B cell (primary cell): ENCODE measurements at regions not wholly inside any gene's neighbourhood (a gene's known extent, or its start where the extent isn't known, plus 50 kb on each side); places are given as distances from the start of the nearest gene placed in this dataset.

Experiments used
- ATAC-seq: fragments of 200-7000 bp; cut with Tn5 transposase; one replicate; pipeline ENCODE4 v1.10.0; 2021; ENCODE audit warnings: low read depth, mild to moderate bottlenecking, moderate number of reproducible peaks, moderate library complexity
- CTCF ChIA-PET: fragments of 350-600 bp; sonication (Branson Sonifier 250); formaldehyde crosslinking; loops from one replicate; lab custom pipeline; 2021; ENCODE audit warnings: antibody characterized with exemption, inconsistent platforms; lab: Charles Lee
- POLR2A ChIA-PET: fragments of 350-600 bp; sonication (Branson Sonifier 250); formaldehyde crosslinking; loops from one replicate; lab custom pipeline; 2021; ENCODE audit warnings: antibody characterized with exemption; lab: Charles Lee
- DNase-seq: peaks from one replicate; pipeline ENCODE4 v3.0.0; 2013
- H2AFZ ChIP-seq: 2 replicates; pipeline ENCODE4 v1.6.1; 2012; ENCODE audit warnings: mild to moderate bottlenecking, low read depth, low read length; ENCODE audit not compliant: insufficient read depth, poor library complexity, severe bottlenecking
- H3K27ac ChIP-seq, 2 donors: 1 replicate in 1 of 2; 2 replicates in 1 of 2; pipeline ENCODE4 v1.5.1; 2012 to 2013; ENCODE audit warnings: low read length in 2 of 2, mild to moderate bottlenecking in 2 of 2, moderate library complexity in 1 of 2
- H3K27me3 ChIP-seq, 4 experiments: fragments of 200-600 bp in 1 of 4; sonication (generic) in 1 of 4; replicated peaks in 1 of 4; 1 replicate in 2 of 4; 2 replicates in 2 of 4; pipeline versions ENCODE4 v1.6.1 to v1.7.0; 2013 to 2016; ENCODE audit warnings: low read length in 3 of 4, mild to moderate bottlenecking in 2 of 4, mixed read lengths in 1 of 4, moderate library complexity in 1 of 4; ENCODE audit not compliant: insufficient read depth in 4 of 4, control insufficient read depth in 3 of 4; ENCODE audit errors: control extremely low read depth in 1 of 4
- H3K36me3 ChIP-seq, 2 experiments: replicated peaks in 1 of 2; 1 replicate in 1 of 2; 2 replicates in 1 of 2; pipeline versions ENCODE4 v1.6.1 to v1.7.1; 2013; ENCODE audit warnings: low read length in 1 of 2; ENCODE audit not compliant: insufficient read depth in 2 of 2, control insufficient read depth in 1 of 2; ENCODE audit errors: control extremely low read depth in 1 of 2, extremely low read depth in 1 of 2
- H3K4me1 ChIP-seq, 2 donors: fragments of 200-600 bp in 1 of 2; sonication (generic) in 1 of 2; 1 replicate in 1 of 2; 2 replicates in 1 of 2; pipeline versions ENCODE4 v1.5.1 to v1.6.1; 2013 to 2017; ENCODE audit warnings: low read length in 2 of 2; ENCODE audit not compliant: control insufficient read depth in 2 of 2, insufficient read depth in 2 of 2
- H3K4me2 ChIP-seq: replicated peaks from 2 replicates; pipeline ENCODE3; 2012; ENCODE audit warnings: mild to moderate bottlenecking, low read depth, low read length; ENCODE audit not compliant: poor library complexity, severe bottlenecking
- H3K4me3 ChIP-seq, 5 experiments: fragments of 200-600 bp in 1 of 5; sonication (generic) in 1 of 5; 1 replicate in 3 of 5; 2 replicates in 2 of 5; pipeline versions ENCODE4 v1.5.1 to v1.7.0; 2011 to 2016; ENCODE audit warnings: low read length in 4 of 5, mild to moderate bottlenecking in 4 of 5, low read depth in 2 of 5, control low read depth in 1 of 5, moderate library complexity in 1 of 5; ENCODE audit not compliant: insufficient read depth in 1 of 5; ENCODE audit errors: control extremely low read depth in 1 of 5, extremely low read depth in 1 of 5
- H3K79me2 ChIP-seq: fragments of 200-600 bp; sonication (generic); one replicate; pipeline ENCODE4 v1.6.0; 2016; ENCODE audit warnings: low read length; ENCODE audit not compliant: control insufficient read depth, insufficient read depth
- H3K9ac ChIP-seq: fragments of 200-600 bp; sonication (generic); 2 replicates; pipeline ENCODE4 v1.6.1; 2017; ENCODE audit warnings: mild to moderate bottlenecking, low read length, moderate library complexity
- H3K9me3 ChIP-seq, 3 donors: one replicate each; pipeline versions ENCODE4 v1.6.1 to v1.7.1; 2013; ENCODE audit warnings: low read length in 2 of 3; ENCODE audit not compliant: control insufficient read depth in 2 of 3, insufficient read depth in 1 of 3; ENCODE audit errors: control extremely low read depth in 1 of 3
- H4K20me1 ChIP-seq: 2 replicates; pipeline ENCODE4 v1.6.0; 2012; ENCODE audit warnings: mild to moderate bottlenecking, low read length; ENCODE audit not compliant: insufficient read depth, control insufficient read depth, poor library complexity, severe bottlenecking
- H3K27ac Mint-ChIP-seq: one replicate; pipeline ENCODE4 v1.8.0; 2021; ENCODE audit warnings: mixed read lengths
- H3K27me3 Mint-ChIP-seq: one replicate; pipeline ENCODE4 v1.8.0; 2021; ENCODE audit warnings: mixed read lengths
- H3K4me1 Mint-ChIP-seq: one replicate; pipeline ENCODE4 v1.8.0; 2021; ENCODE audit warnings: mixed read lengths
- H3K4me3 Mint-ChIP-seq: one replicate; pipeline ENCODE4 v1.8.0; 2021; ENCODE audit warnings: mixed read lengths
- H3K9me3 Mint-ChIP-seq: one replicate; pipeline ENCODE4 v1.8.0; 2022; ENCODE audit warnings: mixed read lengths; ENCODE audit not compliant: insufficient read depth
- EZH2 ChIP-seq: IDR thresholded peaks from 2 replicates; pipeline ENCODE4 v1.6.1; 2012; ENCODE audit warnings: borderline replicate concordance, low read depth, mild to moderate bottlenecking, moderate library complexity, low read length; ENCODE audit not compliant: insufficient read depth, poor library complexity, severe bottlenecking
- WGBS: methylation state at CpG from one replicate; pipeline ENCODE4 v1.1.5; 2013; ENCODE audit warnings: missing lambda C conversion rate; ENCODE audit not compliant: insufficient coverage; 5-methylcytosine and 5-hydroxymethylcytosine counted together
- intact Hi-C: fragments of 100-400 bp; cut with micrococcal nuclease; formaldehyde crosslinking; loops from one replicate; pipeline ENCODE4 v1.10.0; 2022
- TF ChIP-seq, protein P1 (sequence below): fragments of 200-600 bp; IDR thresholded peaks from one replicate; pipeline ENCODE4 v1.8.0; 2022; ENCODE audit warnings: antibody characterized with exemption, mild to moderate bottlenecking

DNA sequence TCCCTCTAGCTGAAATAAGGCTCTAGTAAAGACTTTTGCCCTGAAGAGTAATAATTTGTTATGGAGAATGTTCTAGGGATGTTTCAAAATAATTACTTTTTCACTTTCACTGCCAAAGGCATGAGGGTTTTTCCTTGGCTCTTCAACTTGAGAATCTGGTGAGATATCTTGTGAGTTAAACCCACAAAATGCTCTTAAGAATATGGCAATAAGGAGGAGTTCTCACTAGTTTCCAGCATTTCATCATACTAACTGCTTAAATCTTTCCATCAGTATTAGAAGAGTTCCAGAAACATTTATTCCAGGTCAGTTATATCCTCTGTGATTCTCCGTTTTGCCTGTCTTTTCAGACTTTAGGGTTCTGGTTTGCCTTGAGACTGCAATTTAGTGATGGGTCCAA lies 785.6 kb upstream of the GJE1 start:
- ChIA-PET CTCF (no interaction called here), POLR2A (no interaction called here)
- peaks cover 4% of the 10 kb centered on the region for H3K27me3 Mint-ChIP-seq
- Histone ChIP-seq H3K9ac (no peak overlapping the region), H4K20me1 (no peaks in the 10 kb centered on the region), H3K4me1 (no peaks in the 10 kb centered on the region), H3K4me3 (no peak overlapping the region), H3K9me3 (no peaks in the 10 kb centered on the region), H3K27me3 (no peaks in the 10 kb centered on the region), H2AFZ (no peak overlapping the region), H3K27ac (no peak overlapping the region), H3K4me2 (no peak overlapping the region), H3K36me3 (no peaks in the 10 kb centered on the region), H3K79me2 (no peaks in the 10 kb centered on the region)
- no peak overlapping the region for H3K27ac Mint-ChIP-seq
- TF ChIP-seq EZH2, result no peak
- TF ChIP-seq, protein P1, sequence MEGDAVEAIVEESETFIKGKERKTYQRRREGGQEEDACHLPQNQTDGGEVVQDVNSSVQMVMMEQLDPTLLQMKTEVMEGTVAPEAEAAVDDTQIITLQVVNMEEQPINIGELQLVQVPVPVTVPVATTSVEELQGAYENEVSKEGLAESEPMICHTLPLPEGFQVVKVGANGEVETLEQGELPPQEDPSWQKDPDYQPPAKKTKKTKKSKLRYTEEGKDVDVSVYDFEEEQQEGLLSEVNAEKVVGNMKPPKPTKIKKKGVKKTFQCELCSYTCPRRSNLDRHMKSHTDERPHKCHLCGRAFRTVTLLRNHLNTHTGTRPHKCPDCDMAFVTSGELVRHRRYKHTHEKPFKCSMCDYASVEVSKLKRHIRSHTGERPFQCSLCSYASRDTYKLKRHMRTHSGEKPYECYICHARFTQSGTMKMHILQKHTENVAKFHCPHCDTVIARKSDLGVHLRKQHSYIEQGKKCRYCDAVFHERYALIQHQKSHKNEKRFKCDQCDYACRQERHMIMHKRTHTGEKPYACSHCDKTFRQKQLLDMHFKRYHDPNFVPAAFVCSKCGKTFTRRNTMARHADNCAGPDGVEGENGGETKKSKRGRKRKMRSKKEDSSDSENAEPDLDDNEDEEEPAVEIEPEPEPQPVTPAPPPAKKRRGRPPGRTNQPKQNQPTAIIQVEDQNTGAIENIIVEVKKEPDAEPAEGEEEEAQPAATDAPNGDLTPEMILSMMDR, result no peak
- H3K4me3 Mint-ChIP-seq, result no peak overlapping the region
- no peaks in the 10 kb centered on the region for H3K4me1 Mint-ChIP-seq
- no peaks in the 10 kb centered on the region for H3K9me3 Mint-ChIP-seq
- DNase-seq (no peak), ATAC-seq (no peak)
- WGBS, result 100% methylated on average over 1 of the region's 1 CpG
- intact Hi-C loops, result no loop called here

DNA sequence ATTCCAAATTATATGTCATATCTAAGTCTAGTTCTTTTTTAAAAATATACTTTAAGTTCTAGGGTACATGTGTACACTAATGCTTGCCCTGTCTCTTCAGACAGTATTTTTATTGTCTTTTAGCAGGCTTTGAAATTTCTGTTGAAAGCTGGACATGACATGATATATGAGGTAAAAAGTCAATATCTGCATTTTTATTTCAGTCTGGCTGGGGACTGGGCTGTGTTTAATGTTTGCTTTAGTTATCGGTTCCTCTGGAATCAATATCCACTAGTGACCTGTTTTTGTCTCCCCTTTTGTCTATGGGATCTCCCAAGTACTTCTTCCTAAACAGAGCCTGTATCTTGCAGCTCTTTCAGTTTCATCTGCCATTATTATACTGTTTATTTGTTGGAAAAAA lies 786.2 kb upstream of the GJE1 start:
- H3K27ac ChIP-seq, result no peak overlapping the region
- ATAC-seq (no peak), DNase-seq (no peak)
- TF ChIP-seq, protein P1, result no peak
- TF ChIP-seq EZH2, result no peak
- ChIA-PET CTCF (no interaction called here), POLR2A (no interaction called here)
- Mint-ChIP-seq H3K9me3 (no peaks in the 10 kb centered on the region), H3K4me3 (no peak overlapping the region), H3K27ac (no peak overlapping the region), H3K4me1 (no peaks in the 10 kb centered on the region), H3K27me3 (peaks cover 2% of the 10 kb centered on the region)
- no peaks in the 10 kb centered on the region for H3K9me3 ChIP-seq
- no peak overlapping the region for H2AFZ ChIP-seq
- H4K20me1 ChIP-seq, result no peaks in the 10 kb centered on the region
- no peaks in the 10 kb centered on the region for H3K4me1 ChIP-seq
- intact Hi-C loops, result no loop called here
- no peaks in the 10 kb centered on the region for H3K27me3 ChIP-seq
- H3K79me2 ChIP-seq, result no peaks in the 10 kb centered on the region
- H3K36me3 ChIP-seq, result no peaks in the 10 kb centered on the region
- H3K4me3 ChIP-seq, result no peak overlapping the region
- no CpG with 5 or more reads among the region's 1 CpG for WGBS
- no peak overlapping the region for H3K9ac ChIP-seq
- H3K4me2 ChIP-seq, result no peak overlapping the region
